SU-DHL-6 (cell line): ENCODE measurements at regions not wholly inside any gene's neighbourhood (a gene's known extent, or its start where the extent isn't known, plus 50 kb on each side); places are given as distances from the start of the nearest gene placed in this dataset.

Experiments
- H2AFZ ChIP-seq: fragments of 200-600 bp; sonication (generic); 2 replicates; pipeline ENCODE4 v1.6.1; 2014; ENCODE audit warnings: low read depth, mild to moderate bottlenecking, moderate library complexity, mixed read lengths, antibody characterized with exemption, low read length; ENCODE audit not compliant: severe bottlenecking
- H3F3A ChIP-seq: fragments of 200-600 bp; shearing (Covaris generic); 2 replicates; pipeline ENCODE4 v1.6.0; 2016; ENCODE audit warnings: antibody characterized with exemption, mild to moderate bottlenecking; ENCODE audit not compliant: insufficient read depth
- H3K27ac ChIP-seq: fragments of 200-600 bp; sonication (generic); 2 replicates; pipeline ENCODE4 v1.5.1; 2016; ENCODE audit warnings: low read depth, mild to moderate bottlenecking, low read length, moderate library complexity, mixed read lengths
- H3K27me3 ChIP-seq: fragments of 200-600 bp; sonication (generic), shearing (Covaris generic); 2 replicates; pipeline ENCODE4 v1.6.0; 2014; ENCODE audit warnings: mild to moderate bottlenecking, low read length
- H3K36me3 ChIP-seq: fragments of 200-600 bp; sonication (generic); 2 replicates; pipeline ENCODE4 v1.6.1; 2014; ENCODE audit warnings: mild to moderate bottlenecking, low read length, mixed read lengths
- H3K4me2 ChIP-seq: fragments of 300-600, 200-600 bp; shearing (Covaris generic), sonication (generic); 2 replicates; pipeline ENCODE4 v1.6.0; 2014; ENCODE audit warnings: low read length, low read depth, mild to moderate bottlenecking; ENCODE audit not compliant: poor library complexity, severe bottlenecking
- H3K4me3 ChIP-seq: fragments of 200-600 bp; sonication (generic); 2 replicates; pipeline ENCODE4 v1.5.1; 2014; ENCODE audit warnings: antibody characterized with exemption, low read length, mild to moderate bottlenecking, mixed read lengths; ENCODE audit not compliant: insufficient read depth, poor library complexity, severe bottlenecking
- H3K79me2 ChIP-seq: fragments of 200-600 bp; sonication (generic); 2 replicates; pipeline ENCODE4 v1.6.1; 2014; ENCODE audit warnings: mild to moderate bottlenecking, low read length, moderate library complexity; ENCODE audit not compliant: insufficient read depth
- H3K9ac ChIP-seq: fragments of 200-600 bp; sonication (generic); 2 replicates; pipeline ENCODE4 v1.7.0; 2014; ENCODE audit warnings: mild to moderate bottlenecking, low read length
- H3K9me2 ChIP-seq: fragments of 200-600 bp; sonication (generic); replicated peaks from 2 replicates; pipeline ENCODE4 v1.6.1; 2014; ENCODE audit warnings: low read length; ENCODE audit not compliant: insufficient read depth
- H3K9me3 ChIP-seq: fragments of 200-600 bp; sonication (generic); 2 replicates; pipeline ENCODE4 v1.6.1; 2014; ENCODE audit warnings: low read length, mixed read lengths; ENCODE audit not compliant: insufficient read depth
- H4K20me1 ChIP-seq: fragments of 200-600 bp; sonication (generic); 2 replicates; pipeline ENCODE4 v1.6.1; 2014; ENCODE audit warnings: low read depth, mild to moderate bottlenecking, antibody characterized with exemption, low read length, moderate library complexity, mixed read lengths
- EZH2phosphoT487 ChIP-seq: fragments of 200-600 bp; sonication (generic), shearing (Covaris generic); conservative IDR thresholded peaks from 2 replicates; pipeline ENCODE4 v1.6.1; 2018; ENCODE audit warnings: mild to moderate bottlenecking, antibody characterized with exemption, low read length, moderate library complexity, mixed read lengths
- TF ChIP-seq, protein P1 (sequence below): fragments of 200-600 bp; sonication (generic); IDR thresholded peaks from one replicate; pipeline ENCODE4 v1.5.1; 2017; ENCODE audit warnings: antibody characterized with exemption, mild to moderate bottlenecking, low read length, moderate library complexity; ENCODE audit not compliant: insufficient read depth, poor library complexity, severe bottlenecking

DNA sequence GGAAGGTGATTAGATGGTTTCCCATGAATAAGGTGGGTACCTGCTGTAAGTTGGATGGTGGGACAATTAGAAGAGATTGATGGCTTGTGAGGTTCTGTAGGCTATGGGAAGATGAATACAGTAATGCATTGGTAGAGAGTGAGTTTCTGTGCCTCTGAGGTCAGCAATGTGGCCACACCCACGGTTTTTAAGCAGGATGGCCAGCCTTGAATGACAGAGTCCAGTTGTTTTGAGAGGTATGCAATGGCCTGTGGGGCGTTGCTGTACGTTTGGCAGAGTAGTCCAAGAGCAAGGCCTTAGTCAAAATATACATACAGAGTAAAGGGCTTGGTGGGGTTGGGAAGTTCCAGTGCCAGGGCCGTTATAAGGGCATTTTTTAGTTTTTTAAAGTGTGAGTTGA, 235.6 kb upstream of the C9orf72 start:
- Histone ChIP-seq H3F3A (no peaks in the 10 kb centered on the region), H3K9me3 (no peaks in the 10 kb centered on the region), H3K9me2 (no peaks in the 10 kb centered on the region), H3K36me3 (no peaks in the 10 kb centered on the region), H4K20me1 (no peaks in the 10 kb centered on the region), H3K9ac (no peak overlapping the region), H3K4me2 (no peak overlapping the region), H2AFZ (no peak overlapping the region), H3K79me2 (no peaks in the 10 kb centered on the region), H3K4me3 (no peak overlapping the region), H3K27me3 (no peaks in the 10 kb centered on the region), H3K27ac (no peak overlapping the region)
- TF ChIP-seq, protein P1, sequence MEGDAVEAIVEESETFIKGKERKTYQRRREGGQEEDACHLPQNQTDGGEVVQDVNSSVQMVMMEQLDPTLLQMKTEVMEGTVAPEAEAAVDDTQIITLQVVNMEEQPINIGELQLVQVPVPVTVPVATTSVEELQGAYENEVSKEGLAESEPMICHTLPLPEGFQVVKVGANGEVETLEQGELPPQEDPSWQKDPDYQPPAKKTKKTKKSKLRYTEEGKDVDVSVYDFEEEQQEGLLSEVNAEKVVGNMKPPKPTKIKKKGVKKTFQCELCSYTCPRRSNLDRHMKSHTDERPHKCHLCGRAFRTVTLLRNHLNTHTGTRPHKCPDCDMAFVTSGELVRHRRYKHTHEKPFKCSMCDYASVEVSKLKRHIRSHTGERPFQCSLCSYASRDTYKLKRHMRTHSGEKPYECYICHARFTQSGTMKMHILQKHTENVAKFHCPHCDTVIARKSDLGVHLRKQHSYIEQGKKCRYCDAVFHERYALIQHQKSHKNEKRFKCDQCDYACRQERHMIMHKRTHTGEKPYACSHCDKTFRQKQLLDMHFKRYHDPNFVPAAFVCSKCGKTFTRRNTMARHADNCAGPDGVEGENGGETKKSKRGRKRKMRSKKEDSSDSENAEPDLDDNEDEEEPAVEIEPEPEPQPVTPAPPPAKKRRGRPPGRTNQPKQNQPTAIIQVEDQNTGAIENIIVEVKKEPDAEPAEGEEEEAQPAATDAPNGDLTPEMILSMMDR, result no peak
- no peak for TF ChIP-seq EZH2phosphoT487

DNA sequence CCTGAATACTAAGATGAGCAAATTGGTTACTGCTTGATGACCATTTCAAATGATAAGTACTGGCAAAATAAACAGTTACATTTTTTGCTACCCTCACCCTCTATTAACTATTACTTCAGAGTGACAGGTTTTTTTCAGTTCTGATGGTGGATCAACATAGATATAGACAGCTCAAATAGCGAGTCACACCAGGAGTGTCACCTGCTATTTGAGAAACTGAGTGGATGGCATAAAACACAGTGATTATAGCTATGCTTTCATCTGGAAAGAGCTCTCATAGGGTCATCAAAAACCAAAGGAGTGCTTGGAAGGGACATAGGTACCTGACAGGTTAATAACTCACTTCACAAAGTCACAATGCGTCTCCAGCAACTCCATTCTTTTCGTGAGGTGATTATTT, 244.5 kb upstream of the C9orf72 start:
- TF ChIP-seq, protein P1, result no peak
- no peak for TF ChIP-seq EZH2phosphoT487
- 0 out of 2 replicates have a peak, but pooled peaks cover 2% of the 10 kb centered on the region for H3K27me3 ChIP-seq

DNA sequence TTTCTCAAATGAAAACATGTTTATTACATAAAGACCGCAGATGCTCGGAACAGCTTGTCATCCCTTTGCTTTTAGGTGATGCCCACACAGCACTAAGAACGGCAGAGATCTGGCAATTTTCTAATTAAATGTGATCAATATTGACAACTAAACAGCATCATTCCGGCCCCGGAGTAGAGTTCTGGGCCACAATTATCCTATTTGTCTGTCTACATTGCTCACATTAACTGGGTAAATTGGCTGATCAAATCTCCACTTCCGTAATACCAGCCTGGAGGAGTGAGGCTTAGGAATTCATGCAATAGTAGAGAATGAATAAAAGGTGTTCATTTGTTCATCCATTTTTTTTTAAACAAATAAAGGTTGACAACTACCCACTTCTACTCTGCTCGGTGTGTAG, 245.1 kb upstream of the C9orf72 start:
- H3K4me2 ChIP-seq, result no peak overlapping the region
- no peaks in the 10 kb centered on the region for H3F3A ChIP-seq
- no peak overlapping the region for H2AFZ ChIP-seq
- no peaks in the 10 kb centered on the region for H3K9me2 ChIP-seq
- no peak overlapping the region for H3K9ac ChIP-seq
- H3K9me3 ChIP-seq, result no peaks in the 10 kb centered on the region
- H3K36me3 ChIP-seq, result no peaks in the 10 kb centered on the region
- H3K27ac ChIP-seq, result no peak overlapping the region
- H4K20me1 ChIP-seq, result no peaks in the 10 kb centered on the region
- H3K27me3 ChIP-seq, result 0 out of 2 replicates have a peak, but pooled peaks cover 2% of the 10 kb centered on the region
- TF ChIP-seq, protein P1, result no peak
- no peak for TF ChIP-seq EZH2phosphoT487
- H3K4me3 ChIP-seq, result no peak overlapping the region
- H3K79me2 ChIP-seq, result no peaks in the 10 kb centered on the region

More for the DNA sequence above, 244.5 kb upstream of the C9orf72 start:
- Histone ChIP-seq H3K79me2 (no peaks in the 10 kb centered on the region), H3K4me2 (no peak overlapping the region), H3F3A (no peaks in the 10 kb centered on the region), H4K20me1 (no peaks in the 10 kb centered on the region), H3K36me3 (no peaks in the 10 kb centered on the region), H2AFZ (no peak overlapping the region), H3K9me2 (no peaks in the 10 kb centered on the region), H3K9me3 (no peaks in the 10 kb centered on the region), H3K4me3 (no peak overlapping the region), H3K9ac (no peak overlapping the region), H3K27ac (no peak overlapping the region)

DNA sequence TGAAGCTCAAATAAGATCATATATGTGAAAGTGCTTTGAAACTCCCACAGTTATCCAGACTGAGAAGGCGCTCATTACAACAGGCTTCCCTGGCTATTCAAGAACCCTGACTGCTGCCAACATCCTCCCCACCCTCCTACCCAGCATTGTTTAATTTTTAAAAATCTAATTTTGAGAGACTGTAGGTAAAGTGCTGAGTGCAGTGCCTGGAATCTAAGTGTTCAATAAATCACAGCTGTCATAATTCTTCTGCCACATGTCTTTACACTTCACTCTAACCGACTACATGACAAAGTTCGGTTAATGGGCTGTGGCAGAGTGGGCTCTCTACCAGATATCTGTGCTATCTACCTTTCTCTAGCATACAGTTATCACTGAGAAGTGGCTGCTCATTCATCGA, 255.6 kb upstream of the C9orf72 start:
- H3K27me3 ChIP-seq, result no peaks in the 10 kb centered on the region
- no peak overlapping the region for H3K27ac ChIP-seq
- no peaks in the 10 kb centered on the region for H4K20me1 ChIP-seq
- no peaks in the 10 kb centered on the region for H3K9me3 ChIP-seq
- no peaks in the 10 kb centered on the region for H3K9me2 ChIP-seq
- H3K79me2 ChIP-seq, result no peaks in the 10 kb centered on the region
- H3K36me3 ChIP-seq, result no peaks in the 10 kb centered on the region
- TF ChIP-seq EZH2phosphoT487, result no peak
- TF ChIP-seq, protein P1, result no peak
- H3K9ac ChIP-seq, result no peak overlapping the region
- H3F3A ChIP-seq, result no peaks in the 10 kb centered on the region
- H3K4me2 ChIP-seq, result no peak overlapping the region
- no peak overlapping the region for H3K4me3 ChIP-seq
- no peak overlapping the region for H2AFZ ChIP-seq
